GM12875 (cell line): ENCODE measurements at regions not wholly inside any gene's neighbourhood (a gene's known extent, or its start where the extent isn't known, plus 50 kb on each side); places are given as distances from the start of the nearest gene placed in this dataset.
"Not testable (repeated sequence)": the region's sequence is repeated elsewhere in the genome, so short reads cannot be mapped to it uniquely, and the experiment has no call there.

Experiments
- H3K4me3 ChIP-seq: one replicate; pipeline ENCODE4 v1.5.1; 2011; ENCODE audit warnings: low read depth, low read length, control low read depth
- CTCF ChIP-seq: IDR thresholded peaks from 2 replicates; pipeline ENCODE4 v1.5.1; 2011; ENCODE audit warnings: low read depth, mild to moderate bottlenecking, control low read depth, inconsistent platforms, low read length, moderate library complexity, borderline replicate concordance; ENCODE audit not compliant: insufficient read depth

- H3K4me3 ChIP-seq: no peak overlapping the region
- no peak for TF ChIP-seq CTCF
These were observed 121.2 kb downstream of the DCLK3 start for GRCh38 chr3:36643192-36643591.

- TF ChIP-seq CTCF: no peak
- no peak overlapping the region for H3K4me3 ChIP-seq
These were observed 128.6 kb downstream of the DCLK3 start for GRCh38 chr3:36635731-36636130.

GRCh38 chr3:36633897-36634296 lies 130.5 kb downstream of the DCLK3 start:
- H3K4me3 ChIP-seq: not testable (repeated sequence)

GRCh38 chr3:36633060-36633459 lies 131.3 kb downstream of the DCLK3 start:
- no peak for TF ChIP-seq CTCF
- H3K4me3 ChIP-seq: no peak overlapping the region

- no peak overlapping the region for H3K4me3 ChIP-seq
- TF ChIP-seq CTCF: 0 out of 2 replicates have a peak, but pooled peaks have one; percentile 2
These were observed 132.8 kb downstream of the DCLK3 start for GRCh38 chr3:36631549-36631948.

- no peak overlapping the region for H3K4me3 ChIP-seq
- TF ChIP-seq CTCF: no peak
These were observed 148.5 kb downstream of the DCLK3 start for GRCh38 chr3:36615861-36616260.

- TF ChIP-seq CTCF: no peak
- H3K4me3 ChIP-seq: no peak overlapping the region
These were observed 157.2 kb downstream of the DCLK3 start for GRCh38 chr3:36606871-36607765.

- no peak overlapping the region for H3K4me3 ChIP-seq
- TF ChIP-seq CTCF: no peak
These were observed 160.9 kb downstream of the DCLK3 start for GRCh38 chr3:36603423-36603822.
